K562 (cell line): ENCODE measurements at regions not wholly inside any gene's neighbourhood (a gene's known extent, or its start where the extent isn't known, plus 50 kb on each side); places are given as distances from the start of the nearest gene placed in this dataset.

Experiments used
- ATAC-seq: fragments of 200-7000 bp; cut with Tn5 transposase; 3 replicates; pipeline ENCODE4 v1.9.1; 2020; ENCODE audit warnings: moderate library complexity
- BruUV-seq: library from RNA; stranded (reverse); fragments of 400-500 nt; replicated peaks from 2 replicates; lab custom pipeline; 2021; lab: Mats Ljungman, UMichigan
- CTCF ChIA-PET: fragments of 300-600 bp; formaldehyde crosslinking; extraction: SDS; loops from one replicate; lab custom pipeline; 2021; ENCODE audit warnings: low intra/inter-chr PET ratio; lab: Yijun Ruan, JAX
- POLR2A ChIA-PET: fragments of 300-600, 350-650 bp; sonication (Branson Sonifier 250); formaldehyde crosslinking; extraction: SDS; loops from one replicate; lab custom pipeline; 2021; ENCODE audit warnings: antibody characterized with exemption, inconsistent platforms; lab: Yijun Ruan, JAX
- DNase-seq, 4 experiments: peaks; one replicate each; pipeline versions ENCODE4 v3.0.0 to v3.0.0-alpha.2; 2011 to 2018; ENCODE audit warnings: low spot score in 3 of 4, mixed read lengths in 3 of 4; ENCODE audit errors: extremely low read depth in 1 of 4
- FAIRE-seq: peaks from 2 replicates; lab custom pipeline; 2011; peaks lifted over from hg19 to GRCh38; lab: Jason Lieb, UNC
- H2AFZ ChIP-seq: 2 replicates; pipeline ENCODE4 v1.6.0; 2011; ENCODE audit warnings: low read depth, low read length, control low read depth, inconsistent platforms
- H3K27ac ChIP-seq: fragments of 200-600 bp; 3 replicates; pipeline ENCODE4 v1.8.0; 2011; ENCODE audit warnings: low read depth, mild to moderate bottlenecking, control low read depth, inconsistent platforms, low read length, moderate library complexity, mixed read lengths; ENCODE audit errors: extremely low read depth
- H3K27me3 ChIP-seq, 2 experiments: fragments of 300-600 bp in 1 of 2; 2 replicates in 1 of 2; 3 replicates in 1 of 2; pipeline versions ENCODE4 v1.6.0 to v1.8.0; 2011; ENCODE audit warnings: inconsistent platforms in 2 of 2, low read length in 2 of 2, mild to moderate bottlenecking in 1 of 2, mixed read lengths in 1 of 2, moderate library complexity in 1 of 2; ENCODE audit not compliant: control insufficient read depth in 2 of 2, insufficient read depth in 2 of 2
- H3K36me3 ChIP-seq: fragments of 300-600 bp; 3 replicates; pipeline ENCODE4 v1.8.0; 2011; ENCODE audit warnings: mild to moderate bottlenecking, low read length, inconsistent platforms; ENCODE audit not compliant: control insufficient read depth, insufficient read depth
- H3K4me1 ChIP-seq, 2 experiments: fragments of 200-600 bp in 1 of 2; replicated peaks in 1 of 2; 2 replicates in 1 of 2; 3 replicates in 1 of 2; pipeline versions ENCODE4 v1.5.1 to v1.8.0; 2011; ENCODE audit warnings: inconsistent platforms in 2 of 2, low read length in 2 of 2, mild to moderate bottlenecking in 1 of 2, mixed read lengths in 1 of 2, moderate library complexity in 1 of 2; ENCODE audit not compliant: control insufficient read depth in 2 of 2, insufficient read depth in 2 of 2
- H3K4me2 ChIP-seq: 2 replicates; pipeline ENCODE4 v1.6.1; 2011; ENCODE audit warnings: low read length, control low read depth, inconsistent platforms, mixed read lengths; ENCODE audit not compliant: insufficient read depth
- H3K4me3 ChIP-seq: fragments of 200-600 bp; sonication (generic), shearing (Covaris generic); 2 replicates; pipeline ENCODE4 v1.5.1; 2016; ENCODE audit warnings: control low read depth, inconsistent platforms
- H3K79me2 ChIP-seq: fragments of 200-600 bp; 3 replicates; pipeline ENCODE4 v1.8.0; 2011; ENCODE audit warnings: low read length, inconsistent platforms; ENCODE audit not compliant: control insufficient read depth, insufficient read depth
- H3K9ac ChIP-seq, 2 experiments: 2 replicates each; pipeline versions ENCODE4 v1.6.0 to v1.6.1; 2011; ENCODE audit warnings: low read depth in 2 of 2, low read length in 2 of 2, control low read depth in 1 of 2, inconsistent platforms in 1 of 2, mild to moderate bottlenecking in 1 of 2, mixed read lengths in 1 of 2; ENCODE audit not compliant: insufficient read depth in 1 of 2
- H3K9me1 ChIP-seq: one replicate; pipeline ENCODE4 v1.6.0; 2011; ENCODE audit warnings: inconsistent platforms, mild to moderate bottlenecking, low read length, moderate library complexity; ENCODE audit not compliant: control insufficient read depth, insufficient read depth
- H3K9me3 ChIP-seq: replicated peaks from 2 replicates; pipeline ENCODE4 v1.5.1; 2011; ENCODE audit warnings: low read depth, low read length, inconsistent platforms; ENCODE audit not compliant: control insufficient read depth, insufficient read depth
- H4K20me1 ChIP-seq: replicated peaks from 2 replicates; pipeline ENCODE4 v1.6.1; 2011; ENCODE audit warnings: low read length, inconsistent platforms, mixed read lengths; ENCODE audit not compliant: control insufficient read depth, insufficient read depth
- DPF2 ChIP-seq: fragments of 450-650 bp; IDR thresholded peaks from 2 replicates; pipeline ENCODE4 v1.6.1; 2016
- FIP1L1 ChIP-seq: fragments of 200-400 bp; formaldehyde crosslinking; IDR thresholded peaks from 2 replicates; pipeline ENCODE4 v1.6.1; 2018; ENCODE audit warnings: mild to moderate bottlenecking, low read depth, low read length; ENCODE audit not compliant: poor library complexity, severe bottlenecking
- KLF10 ChIP-seq: fragments of 250-450 bp; sonication (Bioruptor Pico); IDR thresholded peaks from 2 replicates; pipeline ENCODE4 v1.6.1; 2021; ENCODE audit warnings: matching md5 sums
- MBD2 ChIP-seq: sonication (generic); IDR thresholded peaks from 2 replicates; pipeline ENCODE4 v1.6.1; 2016; ENCODE audit warnings: low read depth, borderline replicate concordance
- POLR2B ChIP-seq: fragments of 450-650 bp; IDR thresholded peaks from 2 replicates; pipeline ENCODE4 v1.6.1; 2018; ENCODE audit warnings: low read depth; ENCODE audit not compliant: partially characterized antibody
- PURB ChIP-seq: sonication (generic); formaldehyde crosslinking; IDR thresholded peaks from 2 replicates; pipeline ENCODE4 v1.9.0; 2021; ENCODE audit warnings: low read depth, mild to moderate bottlenecking, missing genetic modification reagents
- SMARCB1 ChIP-seq: IDR thresholded peaks from 2 replicates; pipeline ENCODE4 v1.6.1; 2011; ENCODE audit warnings: improper control_type of control experiment, low read depth; ENCODE audit not compliant: insufficient read length
- SNIP1 ChIP-seq: fragments of 450-650 bp; IDR thresholded peaks from 2 replicates; pipeline ENCODE4 v1.7.1; 2017; ENCODE audit warnings: low read depth, mild to moderate bottlenecking
- TAL1 ChIP-seq: fragments of 450-650 bp; IDR thresholded peaks from 2 replicates; pipeline ENCODE4 v1.6.1; 2016; ENCODE audit warnings: mild to moderate bottlenecking
- TARDBP ChIP-seq: fragments of 450-650 bp; IDR thresholded peaks from 2 replicates; pipeline ENCODE4 v1.6.1; 2016
- ZFP1 ChIP-seq: fragments of 450-650 bp; formaldehyde crosslinking; IDR thresholded peaks from 2 replicates; pipeline ENCODE4 v1.4.0; 2020; ENCODE audit warnings: mild to moderate bottlenecking, mixed read lengths
- ZNF780A ChIP-seq: fragments of 250-450 bp; sonication (Bioruptor Pico); IDR thresholded peaks from 2 replicates; pipeline ENCODE4 v1.5.0; 2021; ENCODE audit warnings: mild to moderate bottlenecking
- WGBS: fragments of 100-300 bp; shearing (Covaris generic); methylation state at CpG from one replicate; pipeline ENCODE4 v1.1.6; 2016; ENCODE audit warnings: low coverage, mixed read lengths; ENCODE audit not compliant: insufficient coverage; ENCODE audit errors: missing lambda C conversion rate; 5-methylcytosine and 5-hydroxymethylcytosine counted together
- in situ Hi-C: fragments of 300-500 bp; cut with MboI; formaldehyde crosslinking; loops from 4 replicates; pipeline ENCODE4 v1.15.0; 2018; ENCODE audit warnings: inconsistent platforms, mixed read lengths
- intact Hi-C: fragments of 100-400 bp; cut with micrococcal nuclease; formaldehyde crosslinking; loops from 2 replicates; pipeline ENCODE4 v1.14.2; 2022
- TF ChIP-seq, protein P1 (sequence below): fragments of 450-650 bp; IDR thresholded peaks from 2 replicates; pipeline ENCODE4 v1.6.1; 2016; ENCODE audit warnings: missing biosample characterization, missing genetic modification characterization
- TF ChIP-seq, protein P2 (sequence below): fragments of 450-650 bp; formaldehyde crosslinking; IDR thresholded peaks from 2 replicates; pipeline ENCODE4 v1.4.0; 2020; ENCODE audit warnings: mild to moderate bottlenecking, moderate library complexity
- TF ChIP-seq, protein P3 (sequence below), 2 experiments: fragments of 450-650 bp in 1 of 2; sonication (generic) in 1 of 2; formaldehyde crosslinking; conservative IDR thresholded peaks; 2 replicates each; pipeline versions ENCODE4 v1.4.0 to v1.8.1; 2020 to 2022; ENCODE audit warnings: mild to moderate bottlenecking in 1 of 2, missing genetic modification reagents in 1 of 2
- TF ChIP-seq, protein P4 (sequence below): sonication (generic); formaldehyde crosslinking; IDR thresholded peaks from 2 replicates; pipeline ENCODE4 v1.8.0; 2023; ENCODE audit warnings: mild to moderate bottlenecking, missing genetic modification reagents
- TF ChIP-seq, protein P5 (sequence below): fragments of 250-450 bp; sonication (Bioruptor Pico); IDR thresholded peaks from 2 replicates; pipeline ENCODE4 v1.5.0; 2020; ENCODE audit warnings: mild to moderate bottlenecking
- TF ChIP-seq, protein P6 (sequence below): fragments of 450-650 bp; formaldehyde crosslinking; IDR thresholded peaks from 2 replicates; pipeline ENCODE4 v1.4.0; 2022; ENCODE audit warnings: mild to moderate bottlenecking, moderate library complexity

DNA sequence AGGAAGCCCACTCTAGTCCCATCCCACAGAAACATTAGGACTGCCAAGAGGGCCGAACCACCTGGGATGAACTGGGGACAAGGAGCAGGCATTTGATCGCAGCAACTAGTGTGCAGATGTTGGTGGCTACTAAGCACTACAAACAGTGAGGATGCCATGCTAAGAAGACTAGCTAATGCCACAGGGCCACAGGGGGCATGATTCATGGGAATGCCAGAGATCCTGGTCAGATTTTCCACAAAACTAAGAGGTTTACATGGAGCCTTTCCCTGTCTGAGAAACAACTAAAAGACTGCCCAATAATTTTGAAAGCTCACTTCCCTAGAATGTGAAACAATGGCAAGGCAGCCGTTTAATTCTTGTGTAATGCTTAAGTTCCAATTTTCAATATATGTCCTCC is 375.9 kb upstream of the PTCHD4 start:
- H3K27ac ChIP-seq: no peak overlapping the region
- in situ Hi-C loops: no loop called here
- H3K4me2 ChIP-seq: no peak overlapping the region
- no peaks in the 10 kb centered on the region for H3K9me1 ChIP-seq
- no peak overlapping the region for H3K9ac ChIP-seq
- BruUV-seq: no TSS peak
- DNase-seq: no peak
- no peak overlapping the region for H3K4me3 ChIP-seq
- H3K27me3 ChIP-seq: no peaks in the 10 kb centered on the region
- H2AFZ ChIP-seq: no peak overlapping the region
- no peaks in the 10 kb centered on the region for H3K4me1 ChIP-seq
- H3K79me2 ChIP-seq: no peaks in the 10 kb centered on the region
- no peaks in the 10 kb centered on the region for H3K36me3 ChIP-seq
- ChIA-PET CTCF (no interaction called here), POLR2A (no interaction called here)
- H3K9me3 ChIP-seq: no peaks in the 10 kb centered on the region
- 0% methylated on average over 3 of the region's 3 CpGs for WGBS
- H4K20me1 ChIP-seq: no peaks in the 10 kb centered on the region
- FAIRE-seq: no peak
- ATAC-seq: no peak
- intact Hi-C loops: no loop called here
- TF ChIP-seq SNIP1 (no peak), ZFP1 (CRISPR knock-in tag) (no peak), DPF2 (no peak), MBD2 (no peak), TARDBP (no peak), POLR2B (no peak), FIP1L1 (no peak), SMARCB1 (no peak), ZNF780A (CRISPR knock-in tag) (no peak), TAL1 (no peak), PURB (no peak), KLF10 (CRISPR knock-in tag) (no peak)
- TF ChIP-seq, protein P1, sequence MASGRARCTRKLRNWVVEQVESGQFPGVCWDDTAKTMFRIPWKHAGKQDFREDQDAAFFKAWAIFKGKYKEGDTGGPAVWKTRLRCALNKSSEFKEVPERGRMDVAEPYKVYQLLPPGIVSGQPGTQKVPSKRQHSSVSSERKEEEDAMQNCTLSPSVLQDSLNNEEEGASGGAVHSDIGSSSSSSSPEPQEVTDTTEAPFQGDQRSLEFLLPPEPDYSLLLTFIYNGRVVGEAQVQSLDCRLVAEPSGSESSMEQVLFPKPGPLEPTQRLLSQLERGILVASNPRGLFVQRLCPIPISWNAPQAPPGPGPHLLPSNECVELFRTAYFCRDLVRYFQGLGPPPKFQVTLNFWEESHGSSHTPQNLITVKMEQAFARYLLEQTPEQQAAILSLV (tag): no peak
- TF ChIP-seq, protein P2, sequence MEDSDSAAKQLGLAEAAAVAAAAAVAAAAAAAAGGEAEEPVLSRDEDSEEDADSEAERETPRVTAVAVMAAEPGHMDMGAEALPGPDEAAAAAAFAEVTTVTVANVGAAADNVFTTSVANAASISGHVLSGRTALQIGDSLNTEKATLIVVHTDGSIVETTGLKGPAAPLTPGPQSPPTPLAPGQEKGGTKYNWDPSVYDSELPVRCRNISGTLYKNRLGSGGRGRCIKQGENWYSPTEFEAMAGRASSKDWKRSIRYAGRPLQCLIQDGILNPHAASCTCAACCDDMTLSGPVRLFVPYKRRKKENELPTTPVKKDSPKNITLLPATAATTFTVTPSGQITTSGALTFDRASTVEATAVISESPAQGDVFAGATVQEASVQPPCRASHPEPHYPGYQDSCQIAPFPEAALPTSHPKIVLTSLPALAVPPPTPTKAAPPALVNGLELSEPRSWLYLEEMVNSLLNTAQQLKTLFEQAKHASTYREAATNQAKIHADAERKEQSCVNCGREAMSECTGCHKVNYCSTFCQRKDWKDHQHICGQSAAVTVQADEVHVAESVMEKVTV (CRISPR knock-in tag): no peak
- TF ChIP-seq, protein P3, sequence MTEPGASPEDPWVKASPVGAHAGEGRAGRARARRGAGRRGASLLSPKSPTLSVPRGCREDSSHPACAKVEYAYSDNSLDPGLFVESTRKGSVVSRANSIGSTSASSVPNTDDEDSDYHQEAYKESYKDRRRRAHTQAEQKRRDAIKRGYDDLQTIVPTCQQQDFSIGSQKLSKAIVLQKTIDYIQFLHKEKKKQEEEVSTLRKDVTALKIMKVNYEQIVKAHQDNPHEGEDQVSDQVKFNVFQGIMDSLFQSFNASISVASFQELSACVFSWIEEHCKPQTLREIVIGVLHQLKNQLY (CRISPR knock-in tag; conservative IDR thresholded peaks at IDR 0.05): no peak
- TF ChIP-seq, protein P4, sequence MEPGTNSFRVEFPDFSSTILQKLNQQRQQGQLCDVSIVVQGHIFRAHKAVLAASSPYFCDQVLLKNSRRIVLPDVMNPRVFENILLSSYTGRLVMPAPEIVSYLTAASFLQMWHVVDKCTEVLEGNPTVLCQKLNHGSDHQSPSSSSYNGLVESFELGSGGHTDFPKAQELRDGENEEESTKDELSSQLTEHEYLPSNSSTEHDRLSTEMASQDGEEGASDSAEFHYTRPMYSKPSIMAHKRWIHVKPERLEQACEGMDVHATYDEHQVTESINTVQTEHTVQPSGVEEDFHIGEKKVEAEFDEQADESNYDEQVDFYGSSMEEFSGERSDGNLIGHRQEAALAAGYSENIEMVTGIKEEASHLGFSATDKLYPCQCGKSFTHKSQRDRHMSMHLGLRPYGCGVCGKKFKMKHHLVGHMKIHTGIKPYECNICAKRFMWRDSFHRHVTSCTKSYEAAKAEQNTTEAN (CRISPR knock-in tag): no peak
- TF ChIP-seq, protein P5, sequence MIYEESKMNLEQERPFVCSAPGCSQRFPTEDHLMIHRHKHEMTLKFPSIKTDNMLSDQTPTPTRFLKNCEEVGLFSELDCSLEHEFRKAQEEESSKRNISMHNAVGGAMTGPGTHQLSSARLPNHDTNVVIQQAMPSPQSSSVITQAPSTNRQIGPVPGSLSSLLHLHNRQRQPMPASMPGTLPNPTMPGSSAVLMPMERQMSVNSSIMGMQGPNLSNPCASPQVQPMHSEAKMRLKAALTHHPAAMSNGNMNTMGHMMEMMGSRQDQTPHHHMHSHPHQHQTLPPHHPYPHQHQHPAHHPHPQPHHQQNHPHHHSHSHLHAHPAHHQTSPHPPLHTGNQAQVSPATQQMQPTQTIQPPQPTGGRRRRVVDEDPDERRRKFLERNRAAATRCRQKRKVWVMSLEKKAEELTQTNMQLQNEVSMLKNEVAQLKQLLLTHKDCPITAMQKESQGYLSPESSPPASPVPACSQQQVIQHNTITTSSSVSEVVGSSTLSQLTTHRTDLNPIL (CRISPR knock-in tag): no peak
- TF ChIP-seq, protein P6, sequence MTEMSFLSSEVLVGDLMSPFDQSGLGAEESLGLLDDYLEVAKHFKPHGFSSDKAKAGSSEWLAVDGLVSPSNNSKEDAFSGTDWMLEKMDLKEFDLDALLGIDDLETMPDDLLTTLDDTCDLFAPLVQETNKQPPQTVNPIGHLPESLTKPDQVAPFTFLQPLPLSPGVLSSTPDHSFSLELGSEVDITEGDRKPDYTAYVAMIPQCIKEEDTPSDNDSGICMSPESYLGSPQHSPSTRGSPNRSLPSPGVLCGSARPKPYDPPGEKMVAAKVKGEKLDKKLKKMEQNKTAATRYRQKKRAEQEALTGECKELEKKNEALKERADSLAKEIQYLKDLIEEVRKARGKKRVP: no peak
